ENCODE measurements at regions not wholly inside any gene's neighbourhood (a gene's known extent, or its start where the extent isn't known, plus 50 kb on each side); places are given as distances from the start of the nearest gene placed in this dataset.

GRCh38 chr1:164347980-164348379, 211.0 kb upstream of the PBX1 start:
- intact Hi-C loops (cut with micrococcal nuclease), result no loop called here
- ATAC-seq, result no peak
- CTCF ChIA-PET, result no interaction called here
- H3K27ac ChIP-seq (ENCODE audit: low read depth, low read length), result no peak overlapping the region
- H3K27me3 ChIP-seq (ENCODE audit: insufficient read depth, low read length), result no peaks in the 10 kb centered on the region
- RAD21 ChIA-PET (ENCODE audit: low non-redundant PET in 1 of 2, low total read pairs in 2 of 2, uncharacterized antibody in 2 of 2, unreplicated experiment in 2 of 2), result no interaction called here
- POLR2A ChIA-PET, result no interaction called here
- no peaks in the 10 kb centered on the region for H3K36me3 ChIP-seq (ENCODE audit: control insufficient read depth in 1 of 2, insufficient read depth in 2 of 2, low read length in 2 of 2)
- no peak overlapping the region for H3K4me2 ChIP-seq (ENCODE audit: low read length)
- no peak for DNase-seq (ENCODE audit: low read depth, low spot score)
- H3K9ac ChIP-seq (ENCODE audit: low read length), result no peak overlapping the region
- BruUV-seq (replicated peaks), result no TSS peak
- H3K79me2 ChIP-seq (ENCODE audit: insufficient read depth, low read length), result no peaks in the 10 kb centered on the region
- H3K9me3 ChIP-seq (ENCODE audit: control insufficient read depth in 1 of 2, insufficient read depth in 1 of 2, low read depth in 1 of 2, low read length in 2 of 2), result 0 out of 4 replicates have a peak, but pooled peaks cover 0 to 6% of the 10 kb centered on the region in 2 experiments
- H2AFZ ChIP-seq (ENCODE audit: low read depth, low read length, poor library complexity, severe bottlenecking), result no peak overlapping the region
- H3K4me1 ChIP-seq (ENCODE audit: control insufficient read depth in 1 of 2, insufficient read depth in 2 of 2, low read length in 2 of 2), result no peaks in the 10 kb centered on the region
- no peak overlapping the region for H3K4me3 ChIP-seq (replicated peaks in 1 of 2; ENCODE audit: low read depth in 1 of 2, low read length in 2 of 2)
- TF ChIP-seq POLR2A (IDR thresholded peaks at IDR 0.05; ENCODE audit: borderline replicate concordance, extremely low read depth, insufficient read depth, insufficient read length) (no peak), EZH2 (IDR thresholded peaks at IDR 0.05) (no peak), CTCF (IDR thresholded peaks at IDR 0.05 in 2 of 3, conservative IDR thresholded peaks at IDR 0.05 in 1 of 3; ENCODE audit: borderline replicate concordance in 1 of 3, insufficient read depth in 1 of 3, low read depth in 2 of 3, low read length in 2 of 3) (no peak), ATF3 (IDR thresholded peaks at IDR 0.05) (no peak), ZBTB33 (IDR thresholded peaks at IDR 0.05; ENCODE audit: extremely low read depth, insufficient replicate concordance, low read length) (no peak), ELF1 (IDR thresholded peaks at IDR 0.05; ENCODE audit: borderline replicate concordance, low read depth) (no peak), CEBPB (IDR thresholded peaks at IDR 0.05; ENCODE audit: low read depth) (no peak), JUND (IDR thresholded peaks at IDR 0.05) (no peak), ZNF274 (IDR thresholded peaks at IDR 0.05; ENCODE audit: low read depth, low read length) (no peak), MAX (IDR thresholded peaks at IDR 0.05) (no peak), EGR1 (IDR thresholded peaks at IDR 0.05; ENCODE audit: low read depth) (no peak), EZH2phosphoT487 (IDR thresholded peaks at IDR 0.05; ENCODE audit: borderline replicate concordance) (no peak), FOSL1 (IDR thresholded peaks at IDR 0.05; ENCODE audit: low read depth) (no peak), REST (IDR thresholded peaks at IDR 0.05; ENCODE audit: low read depth) (no peak), SP1 (IDR thresholded peaks at IDR 0.05; ENCODE audit: low read depth) (no peak), SIN3A (IDR thresholded peaks at IDR 0.05; ENCODE audit: low read depth) (no peak), SRF (IDR thresholded peaks at IDR 0.05; ENCODE audit: low read depth) (no peak)
- no peaks in the 10 kb centered on the region for H4K20me1 ChIP-seq (ENCODE audit: insufficient read depth)
- no peaks in the 10 kb centered on the region for H3K9me2 ChIP-seq (ENCODE audit: insufficient read depth)

Measured in HCT116 (cell line).